ENCODE measurements at regions not wholly inside any gene's neighbourhood (a gene's known extent, or its start where the extent isn't known, plus 50 kb on each side); places are given as distances from the start of the nearest gene placed in this dataset.
"Not testable (repeated sequence)": the region's sequence is repeated elsewhere in the genome, so short reads cannot be mapped to it uniquely, and the experiment has no call there.

DNA sequence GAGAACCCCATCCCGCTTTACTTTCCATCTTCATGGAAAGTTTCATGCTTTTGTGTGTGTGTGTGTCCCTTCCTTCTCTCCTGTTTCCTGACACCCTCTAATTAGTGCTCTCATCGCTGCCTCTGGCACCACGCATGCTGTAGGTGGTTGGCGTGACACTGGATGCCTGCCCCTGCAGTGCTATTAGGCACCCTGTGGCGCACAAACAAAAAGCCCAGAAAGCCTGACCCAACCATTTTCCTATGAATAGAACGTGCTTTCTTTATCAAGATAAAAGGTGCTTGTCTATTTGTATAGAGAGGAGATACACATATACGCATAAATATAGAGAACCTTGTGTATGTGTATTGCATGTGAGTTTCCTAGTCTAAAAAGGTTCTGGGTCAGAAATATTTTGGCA lies 120.8 kb upstream of the CDCA7L start:
- in situ Hi-C loops (cut with HindIII; ENCODE audit: low sequenced_read_pairs): loop anchor here (5.0 kb wide), 1 partner anchor 89 kb away; no protein-coding TSS in a partner anchor

DNA sequence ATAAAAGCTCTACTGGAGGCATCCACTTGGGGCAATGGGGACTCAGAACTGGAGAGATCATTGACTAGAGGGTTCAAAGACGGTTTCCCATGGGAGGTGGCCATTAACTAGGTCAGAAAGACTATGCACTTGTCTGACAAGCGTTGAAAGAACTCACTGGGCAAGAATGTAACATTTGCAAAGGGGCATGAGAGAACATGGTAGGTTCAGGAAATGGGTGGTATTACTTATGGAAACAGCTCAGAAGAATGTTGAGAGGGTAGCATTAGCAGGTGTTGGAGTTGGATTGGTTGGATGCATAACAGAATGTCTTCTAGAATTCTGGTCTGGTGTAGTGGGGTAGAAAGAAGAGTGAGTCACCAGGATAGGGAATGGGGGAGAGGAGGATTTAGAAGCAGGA lies 119.1 kb upstream of the CDCA7L start:
- in situ Hi-C loops (cut with HindIII; ENCODE audit: low sequenced_read_pairs): loop anchor here (5.0 kb wide), 1 partner anchor 88 kb away; no protein-coding TSS in a partner anchor

DNA sequence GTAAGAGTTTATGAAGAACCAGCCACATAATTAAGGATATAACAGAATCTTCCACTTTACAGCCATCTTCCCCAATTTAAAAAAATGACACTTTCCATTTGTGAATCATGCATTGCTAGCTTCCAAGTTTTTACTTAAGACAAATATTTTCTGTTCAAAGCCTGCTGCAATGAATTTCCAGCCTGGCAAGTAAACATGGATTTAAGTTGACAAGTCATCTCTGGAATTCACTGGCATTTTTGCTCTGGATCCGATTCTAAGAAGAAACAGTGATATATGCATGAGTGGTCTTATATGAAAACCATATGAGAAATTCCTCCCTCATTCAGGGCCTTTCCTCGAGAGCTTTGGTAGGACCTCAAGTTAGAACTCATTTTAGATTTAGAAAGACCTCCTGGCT lies 116.1 kb upstream of the CDCA7L start:
- in situ Hi-C loops (cut with HindIII; ENCODE audit: low sequenced_read_pairs): no loop called here

DNA sequence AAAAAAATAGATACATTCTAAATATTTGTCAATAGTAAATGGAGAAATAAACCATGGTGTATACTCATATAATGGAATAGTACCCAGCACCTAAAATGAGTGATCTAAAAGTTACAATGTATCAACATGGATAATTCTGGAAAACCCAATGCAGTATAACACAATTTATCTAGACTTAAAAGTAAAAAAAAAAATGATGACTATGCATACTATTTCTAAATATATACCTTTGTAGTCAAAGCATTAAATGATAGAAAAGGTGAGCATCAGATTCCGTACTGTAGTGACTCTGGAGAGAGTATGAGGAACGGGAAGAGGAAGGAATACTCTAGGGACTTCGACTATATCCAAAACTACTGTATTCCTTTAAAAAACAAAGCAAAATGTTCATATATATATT lies 115.2 kb upstream of the CDCA7L start:
- in situ Hi-C loops (cut with HindIII; ENCODE audit: low sequenced_read_pairs): no loop called here

DNA sequence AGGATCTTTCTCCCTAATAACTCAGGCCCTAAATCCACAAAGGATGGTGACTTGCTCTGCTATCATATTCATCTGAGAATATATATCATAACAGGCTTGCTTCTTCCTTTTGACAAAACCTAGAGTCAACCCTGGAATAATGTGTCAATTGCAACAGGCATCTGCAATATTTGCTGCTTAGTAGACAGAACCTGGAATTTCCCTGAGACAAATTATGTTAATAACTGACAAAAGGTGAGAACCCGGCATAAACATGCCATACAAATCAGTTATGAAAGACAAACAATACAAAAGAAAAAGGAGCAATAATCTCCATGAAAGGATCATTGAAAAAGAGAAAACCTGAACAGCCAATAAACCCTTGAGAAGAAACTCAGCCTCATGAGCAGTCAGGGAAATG lies 114.5 kb upstream of the CDCA7L start:
- in situ Hi-C loops (cut with HindIII; ENCODE audit: low sequenced_read_pairs): no loop called here

DNA sequence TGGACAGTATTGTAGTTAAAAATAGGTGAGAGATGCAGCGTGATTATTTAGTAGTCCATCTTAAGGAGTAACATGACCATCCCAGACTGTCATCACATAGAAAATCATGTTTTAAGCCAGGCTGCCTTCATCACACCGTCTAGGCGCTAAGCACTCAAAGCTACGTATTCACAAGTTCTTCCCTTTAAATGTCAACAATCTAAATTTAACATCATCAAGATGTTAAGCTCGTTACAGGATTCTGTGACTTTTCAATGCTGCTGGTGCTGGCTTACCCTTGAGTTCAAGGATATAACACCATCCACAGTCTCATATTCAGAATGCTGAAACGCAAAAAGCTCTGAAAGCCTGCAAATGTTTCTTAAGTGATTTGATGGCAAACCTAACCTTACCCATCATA lies 109.5 kb upstream of the CDCA7L start:
- in situ Hi-C loops (cut with HindIII; ENCODE audit: low sequenced_read_pairs): no loop called here

DNA sequence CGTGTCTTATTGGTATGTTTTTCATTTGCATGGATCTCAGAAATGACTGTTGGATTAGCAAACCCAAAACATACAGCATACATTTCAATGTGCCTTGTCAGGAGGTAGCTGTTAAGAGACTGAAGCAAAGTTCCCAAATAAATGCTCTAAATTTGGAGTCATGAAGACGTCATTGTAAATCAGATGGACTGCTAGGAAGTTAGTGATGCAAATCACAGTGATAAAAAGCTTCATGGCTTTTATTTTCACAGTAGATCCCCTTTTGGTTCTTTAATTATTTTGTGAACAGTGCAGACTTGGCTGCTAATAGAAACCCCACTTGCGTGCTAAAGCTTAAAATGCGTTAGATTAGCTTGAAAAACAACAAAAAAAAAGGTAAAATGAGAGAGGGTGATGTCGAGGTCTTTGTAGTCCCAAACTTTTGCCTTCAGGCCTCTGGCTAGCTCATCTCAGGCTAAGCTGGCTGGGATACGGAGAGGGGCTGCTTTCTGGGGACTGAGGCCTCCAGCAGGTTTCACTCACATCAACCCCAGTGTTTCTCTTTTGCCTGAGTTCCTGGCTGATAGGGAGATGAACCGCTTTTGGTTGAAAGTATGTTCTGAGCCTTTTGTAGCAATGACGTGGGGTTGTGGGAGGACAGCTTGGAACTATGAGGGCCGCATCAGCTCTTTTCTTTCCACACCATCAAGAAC lies 107.1 kb upstream of the CDCA7L start:
- in situ Hi-C loops (cut with HindIII; ENCODE audit: low sequenced_read_pairs): no loop called here

DNA sequence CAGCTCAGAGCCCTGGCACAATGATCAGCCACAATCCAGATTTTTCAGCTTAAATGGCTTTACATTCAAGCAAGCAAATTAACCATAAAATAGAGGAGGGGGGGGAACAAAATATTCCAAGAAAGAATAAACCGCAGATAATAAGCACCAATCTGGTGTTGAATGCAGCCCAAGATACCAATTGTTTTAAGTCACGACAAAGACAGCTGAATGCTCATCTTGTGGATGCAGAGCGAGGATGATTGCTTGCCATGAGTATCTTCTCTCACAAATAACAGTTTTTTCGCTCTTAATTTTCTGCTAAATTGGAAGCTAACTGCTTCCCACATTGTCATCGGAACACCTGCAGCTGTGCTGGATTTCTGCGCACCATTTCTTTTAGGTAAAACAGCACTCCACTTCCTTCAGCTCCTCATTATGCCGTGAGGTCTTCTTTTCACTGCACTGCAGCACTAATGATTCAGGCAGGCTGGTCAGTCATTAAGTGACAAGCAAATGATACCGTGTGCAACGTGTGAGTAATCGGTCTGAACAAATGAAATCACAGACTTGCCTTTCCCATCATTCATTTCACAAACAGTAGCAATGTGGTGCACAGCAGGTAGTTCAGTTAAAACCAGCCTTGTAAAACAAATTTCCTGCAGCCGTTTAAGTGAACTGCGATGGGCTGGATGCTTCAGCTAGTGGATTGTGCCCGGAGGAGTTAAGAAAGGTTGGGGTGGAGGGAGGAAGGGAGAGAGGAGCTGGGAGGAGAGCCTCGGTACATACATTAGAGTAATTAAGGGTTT lies 106.4 kb upstream of the CDCA7L start:
- in situ Hi-C loops (cut with HindIII; ENCODE audit: low sequenced_read_pairs): no loop called here

DNA sequence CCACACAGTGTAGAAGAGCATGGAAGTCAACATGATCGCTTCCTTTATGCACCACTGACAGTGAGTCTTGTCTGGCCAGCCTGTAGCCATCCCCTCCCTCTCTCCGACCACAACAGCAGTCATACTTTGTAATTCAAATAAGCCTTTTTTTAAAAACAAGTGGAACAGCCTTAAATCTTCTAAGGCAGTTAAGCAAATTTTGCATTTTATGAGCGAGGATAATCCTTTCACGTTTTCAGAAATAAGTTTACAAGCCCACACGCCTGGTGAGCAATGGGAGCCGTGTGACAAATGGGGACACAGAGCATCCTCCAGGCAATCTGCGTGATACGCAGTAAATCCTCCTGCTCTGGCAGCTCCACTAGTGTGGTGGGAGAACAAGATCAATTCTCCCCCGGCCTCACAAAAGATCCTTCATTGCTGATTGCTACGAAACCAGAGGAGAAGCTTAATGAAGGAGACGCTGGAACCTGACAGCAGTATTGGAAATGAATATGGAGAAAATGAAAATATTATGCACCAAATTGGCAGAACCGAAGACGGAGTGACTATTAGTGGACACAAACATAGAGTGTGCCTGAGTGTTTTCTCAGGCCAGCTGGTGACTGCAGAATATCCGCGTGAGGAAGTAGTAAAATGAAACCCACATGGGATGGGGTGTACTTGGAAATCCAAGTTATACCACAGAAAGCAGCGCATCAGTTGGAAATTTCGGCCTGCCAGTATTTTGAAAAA lies 104.2 kb upstream of the CDCA7L start:
- in situ Hi-C loops (cut with HindIII; ENCODE audit: low sequenced_read_pairs): no loop called here

DNA sequence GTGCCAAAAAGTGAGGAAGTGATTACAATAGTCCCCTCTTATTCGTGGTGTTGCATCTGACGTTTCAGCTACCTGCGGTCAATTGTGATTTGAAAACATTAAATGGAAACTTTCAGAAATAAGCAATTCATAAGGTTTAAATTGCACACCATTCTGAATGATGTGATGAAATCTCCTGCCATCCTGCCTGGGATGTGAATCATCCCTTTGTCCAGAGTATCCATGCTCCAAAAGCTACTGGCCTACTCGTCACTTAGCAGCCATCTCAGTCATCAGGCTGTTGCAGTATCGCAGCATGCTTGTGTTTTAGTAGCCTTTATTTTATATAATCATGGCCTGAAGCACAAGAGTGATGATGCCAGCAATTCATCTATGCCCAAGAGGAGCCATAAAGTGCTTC lies 97.7 kb upstream of the CDCA7L start:
- in situ Hi-C loops (cut with HindIII; ENCODE audit: low sequenced_read_pairs): no loop called here

DNA sequence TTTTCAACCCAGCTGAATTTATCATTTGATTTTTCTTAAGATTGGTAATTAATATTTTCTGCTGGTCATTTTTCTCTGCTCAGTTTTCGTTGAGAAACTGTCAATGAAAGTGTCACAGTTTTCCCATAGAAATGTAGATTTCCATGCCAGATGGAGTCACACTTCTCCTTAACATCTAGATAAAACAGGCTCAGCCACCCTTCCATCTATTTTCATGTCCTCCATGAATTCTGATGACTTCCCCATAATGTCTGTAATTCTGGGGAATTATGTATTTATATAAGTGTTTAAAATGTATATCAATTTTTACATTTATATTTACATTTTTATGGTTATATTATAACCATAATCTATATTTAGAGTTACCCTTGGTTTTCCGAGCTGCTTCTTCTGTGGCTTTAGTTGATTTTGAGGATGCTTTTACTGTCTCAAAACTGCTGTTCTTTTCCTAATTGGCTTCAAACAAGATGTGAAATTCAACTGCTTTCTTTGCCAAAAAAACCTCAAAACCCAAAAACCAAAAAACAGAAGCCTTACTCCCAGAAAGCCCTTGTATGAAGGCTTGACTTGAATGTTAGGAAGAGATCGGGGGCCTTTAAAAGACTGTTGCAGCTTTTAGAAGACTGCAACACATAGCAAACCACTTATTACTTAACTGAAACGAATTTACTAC lies 95.4 kb upstream of the CDCA7L start:
- in situ Hi-C loops (cut with HindIII; ENCODE audit: low sequenced_read_pairs): no loop called here

DNA sequence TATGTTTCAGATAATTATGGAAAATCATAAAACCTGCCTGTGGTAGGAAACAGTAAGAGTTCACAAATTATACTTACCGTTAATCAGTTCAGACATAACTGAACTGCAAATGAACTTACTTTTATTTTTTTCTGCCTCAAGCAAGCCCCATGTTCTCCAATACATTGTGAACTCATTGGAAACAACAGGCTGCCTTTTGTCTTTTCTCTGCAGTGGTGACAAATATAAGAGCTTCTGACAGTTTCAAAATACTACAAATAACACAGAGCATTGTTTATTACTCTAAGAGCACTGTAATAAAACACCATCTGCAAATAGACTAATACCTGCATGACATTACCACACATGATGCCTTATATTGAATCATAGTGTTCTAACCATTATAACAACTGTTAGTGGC lies 94.0 kb upstream of the CDCA7L start:
- in situ Hi-C loops (cut with HindIII; ENCODE audit: low sequenced_read_pairs): no loop called here

DNA sequence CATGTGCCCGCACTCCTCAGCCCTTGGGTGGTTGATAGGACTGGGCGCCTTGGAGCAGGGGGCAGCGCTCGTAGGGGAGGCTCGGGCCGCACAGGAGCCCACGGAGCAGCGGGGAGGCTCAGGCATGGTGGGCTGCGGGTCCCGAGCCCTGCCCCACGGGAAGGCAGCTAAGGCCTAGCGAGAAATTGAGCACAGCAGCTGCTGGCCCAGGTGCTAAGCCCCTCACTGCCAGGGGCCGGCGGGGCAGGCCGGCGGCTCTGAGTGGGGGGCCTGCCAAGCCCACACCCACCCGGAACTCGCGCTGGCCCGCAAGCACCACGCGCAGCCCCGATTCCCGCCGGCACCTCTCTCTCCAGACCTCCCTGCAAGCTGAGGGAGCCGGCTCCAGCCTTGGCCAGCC lies 86.7 kb upstream of the CDCA7L start:
- in situ Hi-C loops (cut with HindIII; ENCODE audit: low sequenced_read_pairs): not testable (repeated sequence)

DNA sequence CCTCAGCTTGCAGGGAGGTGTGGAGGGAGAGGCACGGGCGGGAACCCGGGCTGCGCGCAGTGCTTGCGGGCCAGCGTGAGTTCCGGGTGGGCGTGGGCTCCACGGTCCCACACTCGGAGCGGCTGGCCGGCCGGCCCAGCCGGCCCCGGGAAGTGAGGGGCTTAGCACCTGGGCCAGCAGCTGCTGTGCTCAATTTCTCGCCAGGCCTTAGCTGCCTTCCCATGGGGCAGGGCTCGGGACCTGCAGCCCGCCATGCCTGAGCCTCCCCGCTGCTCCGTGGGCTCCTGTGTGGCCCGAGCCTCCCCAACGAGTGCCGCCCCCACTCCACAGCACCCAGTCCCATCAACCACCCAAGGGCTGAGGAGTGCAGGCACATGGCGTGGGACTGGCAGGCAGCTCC lies 83.0 kb upstream of the CDCA7L start:
- in situ Hi-C loops (cut with HindIII; ENCODE audit: low sequenced_read_pairs): loop anchor here (5.0 kb wide), 1 partner anchor 106 kb away; no protein-coding TSS in a partner anchor

DNA sequence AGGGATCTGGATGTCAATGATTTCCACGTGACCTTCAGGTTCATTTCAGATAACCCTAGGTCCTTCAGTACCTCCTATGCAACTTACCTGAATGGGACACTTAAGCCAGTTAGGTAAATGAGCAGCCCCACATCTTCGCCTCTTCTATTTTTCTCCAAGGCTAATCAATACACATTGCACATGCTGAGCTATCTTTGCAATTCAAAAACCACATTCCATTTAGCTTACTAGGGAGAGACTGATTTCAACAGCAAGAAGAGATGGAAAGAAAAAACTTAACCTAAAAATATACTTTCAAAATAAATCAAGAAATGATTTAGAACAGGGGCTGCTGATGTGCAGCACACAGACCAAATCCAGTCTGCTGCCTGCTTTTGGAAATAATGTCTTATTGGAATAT lies 81.8 kb upstream of the CDCA7L start:
- in situ Hi-C loops (cut with HindIII; ENCODE audit: low sequenced_read_pairs): loop anchor here (5.0 kb wide), 1 partner anchor 105 kb away; no protein-coding TSS in a partner anchor

DNA sequence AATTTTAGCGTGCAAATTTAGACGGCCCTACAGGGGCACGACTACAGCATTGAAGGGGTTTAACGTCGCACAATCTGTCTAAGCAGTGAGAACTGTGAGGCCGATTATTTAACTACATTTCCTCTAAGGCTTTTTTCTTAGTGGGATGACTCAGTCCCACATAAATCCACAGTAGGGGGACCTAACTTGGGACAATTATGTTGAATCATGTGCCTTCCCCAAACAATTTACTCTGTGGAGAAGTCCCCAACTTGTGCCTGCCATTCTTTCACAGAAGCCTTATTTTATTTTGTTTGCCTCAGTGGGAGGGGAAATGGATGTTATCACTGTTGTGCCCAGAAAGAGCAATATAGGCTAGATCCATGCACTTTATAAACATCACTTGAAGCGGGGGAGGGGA lies 80.3 kb upstream of the CDCA7L start:
- in situ Hi-C loops (cut with HindIII; ENCODE audit: low sequenced_read_pairs): loop anchor here (5.0 kb wide), 1 partner anchor 104 kb away; no protein-coding TSS in a partner anchor

DNA sequence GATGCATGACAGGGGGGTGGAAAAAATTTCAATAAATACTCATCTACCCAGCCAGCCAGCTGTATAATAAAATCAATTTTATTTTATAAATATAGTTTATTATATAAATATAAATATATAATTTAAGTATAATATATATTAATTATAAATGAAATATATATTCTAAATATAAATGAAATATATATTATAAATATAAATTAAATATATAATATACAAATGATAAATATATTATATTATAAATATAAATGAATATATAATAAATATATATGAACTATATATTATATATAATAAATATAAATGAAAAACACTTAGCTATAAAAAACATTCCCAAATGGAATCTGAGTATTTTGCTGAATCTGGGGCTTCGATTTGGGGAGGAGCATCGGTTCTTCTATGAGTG lies 79.4 kb upstream of the CDCA7L start:
- in situ Hi-C loops (cut with HindIII; ENCODE audit: low sequenced_read_pairs): loop anchor here (5.0 kb wide), 1 partner anchor 103 kb away; no protein-coding TSS in a partner anchor

DNA sequence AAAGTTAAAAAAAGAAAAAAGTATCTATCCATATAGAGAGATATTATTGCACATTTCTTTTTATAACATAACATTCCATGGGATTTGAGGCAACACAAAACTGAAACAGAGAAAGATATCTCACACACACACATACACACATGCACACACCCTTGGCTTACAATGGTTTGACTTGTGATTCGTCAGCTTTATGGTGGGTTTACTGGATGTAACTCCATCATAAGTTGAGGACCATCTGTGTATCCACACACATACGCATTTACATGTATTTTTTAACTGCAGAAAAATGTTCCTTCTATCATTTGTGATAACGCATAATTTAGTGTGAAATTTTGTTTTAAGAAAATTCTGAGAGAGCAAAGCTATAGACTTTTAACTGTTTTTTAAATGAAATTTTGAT lies 74.2 kb upstream of the CDCA7L start:
- in situ Hi-C loops (cut with HindIII; ENCODE audit: low sequenced_read_pairs): no loop called here

DNA sequence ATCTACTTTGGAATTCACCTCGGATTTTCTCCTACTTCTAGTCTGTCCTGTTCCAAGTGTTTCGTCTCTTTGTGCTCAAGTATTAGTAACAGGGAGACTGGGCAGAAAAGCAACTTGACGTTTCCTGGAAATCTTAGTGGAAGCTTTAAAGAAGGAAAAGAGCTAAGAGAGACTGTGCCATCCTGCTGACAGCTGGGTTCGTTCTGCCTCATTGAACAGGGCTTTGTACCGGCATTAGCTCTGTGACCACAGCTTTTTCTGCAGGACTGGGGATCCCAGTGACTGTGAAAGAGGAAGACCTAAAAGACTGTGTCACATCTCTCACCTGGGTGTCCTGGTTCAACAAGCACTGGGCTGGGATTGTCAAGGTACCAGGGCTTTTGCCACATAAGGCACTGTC lies 70.8 kb upstream of the CDCA7L start:
- in situ Hi-C loops (cut with HindIII; ENCODE audit: low sequenced_read_pairs): no loop called here

DNA sequence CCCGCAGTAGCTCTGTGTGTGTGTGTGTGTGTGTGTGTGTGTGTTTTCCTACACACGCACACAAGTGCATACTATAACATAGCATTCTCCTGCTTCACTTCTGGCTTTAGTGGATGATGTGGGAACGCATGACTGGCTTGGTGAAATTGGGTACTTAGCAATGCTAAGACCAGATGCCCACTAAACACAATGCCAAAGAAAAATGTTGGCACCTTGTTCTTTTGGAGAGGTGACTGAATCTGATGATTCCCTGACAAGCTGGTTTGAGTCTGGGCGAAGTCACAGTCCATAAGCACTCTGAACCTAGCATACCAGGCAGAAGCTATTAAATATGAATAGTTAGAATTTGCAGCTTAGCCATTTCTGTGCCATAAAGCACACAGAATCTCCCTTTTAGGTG lies 68.0 kb upstream of the CDCA7L start:
- in situ Hi-C loops (cut with HindIII; ENCODE audit: low sequenced_read_pairs): loop anchor here (5.0 kb wide), 1 partner anchor 36 kb away; no protein-coding TSS in a partner anchor

DNA sequence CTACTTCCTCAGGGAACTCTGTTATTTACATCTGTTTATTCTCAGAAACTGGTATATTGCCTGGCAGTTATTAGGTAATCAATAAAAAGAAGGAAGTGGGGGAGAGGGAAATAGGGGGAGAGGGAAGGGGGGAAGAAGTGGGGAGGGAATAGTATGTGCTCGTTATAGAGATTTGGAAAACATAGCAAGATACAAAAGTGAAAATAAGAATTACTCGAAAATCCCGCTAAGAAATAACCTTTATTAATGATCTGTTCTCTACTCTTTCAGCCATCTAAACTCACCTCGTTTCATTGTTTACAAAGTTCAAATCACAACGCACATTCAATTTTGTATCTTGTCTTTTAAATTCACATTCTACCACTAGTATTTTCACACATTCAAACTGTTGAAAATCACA lies 63.0 kb upstream of the CDCA7L start:
- in situ Hi-C loops (cut with HindIII; ENCODE audit: low sequenced_read_pairs): no loop called here
